ENCODE measurements at regions not wholly inside any gene's neighbourhood (a gene's known extent, or its start where the extent isn't known, plus 50 kb on each side); places are given as distances from the start of the nearest gene placed in this dataset.

DNA sequence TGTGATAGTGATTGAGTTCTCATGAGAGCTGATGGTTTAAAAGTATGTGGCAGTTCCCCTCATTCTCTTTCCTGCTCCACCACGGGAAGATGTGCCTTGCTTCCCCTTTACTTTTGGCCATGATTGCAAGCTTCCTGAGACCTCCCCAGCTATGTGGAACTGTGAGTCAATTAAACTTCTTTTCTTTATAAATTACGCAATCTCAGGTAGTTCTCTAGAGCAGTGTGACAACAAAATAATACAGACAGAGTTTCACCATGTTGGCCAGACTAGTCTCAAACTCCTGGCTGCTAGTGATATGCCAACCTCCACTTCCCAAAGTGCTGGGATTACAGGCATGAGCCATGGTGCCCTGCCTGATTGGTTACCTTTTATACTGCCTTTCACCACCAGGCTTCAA lies 755.2 kb downstream of the METTL15 start:
- Histone ChIP-seq H3K9me3 (peaks cover 0 to 5% (median 0%) of the 10 kb centered on the region in 11 donors), H3K27me3 (no peaks in the 10 kb centered on the region), H3K36me3 (no peaks in the 10 kb centered on the region), H3K27ac (no peak overlapping the region), H3K4me3 (no peak overlapping the region), H3K4me1 (no peaks in the 10 kb centered on the region)
- intact Hi-C loops (cut with DNase I), result no loop called here
- no peak for TF ChIP-seq CTCF (IDR thresholded peaks at IDR 0.05)
- DNase-seq (no peak), ATAC-seq (no peak)
- 73 to 81% methylated on average over 2 of the region's 2 CpGs for WGBS, 2 donors

GRCh38 chr11:28860893-28861292 lies 752.7 kb downstream of the METTL15 start:
- intact Hi-C loops (cut with DNase I), result no loop called here
- DNase-seq (no peak), ATAC-seq (no peak)
- Histone ChIP-seq H3K36me3 (no peaks in the 10 kb centered on the region), H3K27me3 (no peaks in the 10 kb centered on the region), H3K4me1 (no peaks in the 10 kb centered on the region), H3K27ac (no peak overlapping the region), H3K9me3 (peaks cover 0 to 21% (median 10%) of the 10 kb centered on the region in 11 donors), H3K4me3 (no peak overlapping the region)
- 17 to 28% methylated on average over 2 of the region's 2 CpGs for WGBS, 2 donors
- TF ChIP-seq CTCF (IDR thresholded peaks at IDR 0.05), result no peak

GRCh38 chr11:28858076-28858475 lies 749.9 kb downstream of the METTL15 start:
- no peak overlapping the region for H3K27ac ChIP-seq
- WGBS, 2 donors, result 41 to 50% methylated on average over 2 of the region's 2 CpGs
- ATAC-seq (no peak), DNase-seq (no peak)
- peaks cover 0 to 36% (median 10%) of the 10 kb centered on the region in 11 donors for H3K9me3 ChIP-seq
- no peak overlapping the region for H3K4me3 ChIP-seq
- H3K4me1 ChIP-seq, result no peaks in the 10 kb centered on the region
- TF ChIP-seq CTCF (IDR thresholded peaks at IDR 0.05), result no peak
- H3K27me3 ChIP-seq, result no peaks in the 10 kb centered on the region
- intact Hi-C loops (cut with DNase I), result no loop called here
- H3K36me3 ChIP-seq, result no peaks in the 10 kb centered on the region

DNA sequence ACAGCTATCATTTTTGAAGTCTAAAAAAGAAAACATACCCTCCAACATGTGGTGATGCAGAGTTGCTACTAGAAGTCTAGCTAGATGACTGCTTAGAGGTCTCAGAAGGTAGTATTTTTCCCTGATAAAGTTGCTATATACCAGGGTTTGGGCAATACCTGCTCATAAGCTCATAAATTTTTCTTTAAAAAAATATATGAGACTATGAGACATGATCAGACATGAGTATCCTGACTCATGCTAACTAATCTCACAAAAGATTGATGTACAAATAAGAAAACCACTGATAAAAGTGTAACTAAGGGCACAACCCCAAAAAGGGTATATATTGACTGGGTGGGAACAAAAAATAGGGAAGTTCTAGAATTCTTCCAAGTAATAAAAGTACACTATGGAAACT lies 740.9 kb downstream of the METTL15 start:
- no peak for TF ChIP-seq CTCF (IDR thresholded peaks at IDR 0.05)
- intact Hi-C loops (cut with DNase I), result no loop called here
- Histone ChIP-seq H3K36me3 (no peaks in the 10 kb centered on the region), H3K27me3 (no peaks in the 10 kb centered on the region), H3K9me3 (peaks cover 0 to 27% (median 0%) of the 10 kb centered on the region in 11 donors), H3K4me1 (no peaks in the 10 kb centered on the region), H3K4me3 (no peak overlapping the region), H3K27ac (no peak overlapping the region)
- no peak for DNase-seq
- no peak for ATAC-seq

- no peak for TF ChIP-seq CTCF (IDR thresholded peaks at IDR 0.05)
- 67 to 69% methylated on average over 1 of the region's 1 CpG for WGBS, 2 donors
- intact Hi-C loops (cut with DNase I), result no loop called here
Observed at GRCh38 chr11:28842716-28843115, 734.5 kb downstream of the METTL15 start.

More at GRCh38 chr11:28842716-28843115, 734.5 kb downstream of the METTL15 start:
- Histone ChIP-seq H3K36me3 (no peaks in the 10 kb centered on the region), H3K27ac (no peak overlapping the region), H3K4me1 (no peaks in the 10 kb centered on the region), H3K9me3 (peaks cover 0 to 6% (median 0%) of the 10 kb centered on the region in 11 donors), H3K27me3 (no peaks in the 10 kb centered on the region), H3K4me3 (no peak overlapping the region)
- DNase-seq (no peak), ATAC-seq (no peak)
